H9 (cell line): ENCODE measurements at regions not wholly inside any gene's neighbourhood (a gene's known extent, or its start where the extent isn't known, plus 50 kb on each side); places are given as distances from the start of the nearest gene placed in this dataset.

Experiments
- DNase-seq: peaks from one replicate; pipeline ENCODE4 v3.0.0-alpha.2; 2017
- H2AFZ ChIP-seq: one replicate; pipeline ENCODE4 v1.6.1; 2013; ENCODE audit warnings: mild to moderate bottlenecking, low read length, control low read depth, moderate library complexity
- H2AK5ac ChIP-seq: 2 replicates; pipeline ENCODE4 v1.6.1; 2013; ENCODE audit warnings: low read length, control low read depth, mixed read lengths; ENCODE audit not compliant: insufficient read length
- H2BK120ac ChIP-seq: one replicate; pipeline ENCODE4 v1.6.1; 2013; ENCODE audit warnings: low read depth, mild to moderate bottlenecking, low read length, control low read depth, inconsistent platforms; ENCODE audit not compliant: poor library complexity, severe bottlenecking
- H2BK12ac ChIP-seq: 2 replicates; pipeline ENCODE4 v1.6.1; 2013; ENCODE audit warnings: low read length, control low read depth, mixed read lengths, low read depth; ENCODE audit not compliant: insufficient read length
- H2BK15ac ChIP-seq: 2 replicates; pipeline ENCODE4 v1.6.1; 2013; ENCODE audit warnings: low read depth, low read length, control low read depth
- H2BK20ac ChIP-seq: one replicate; pipeline ENCODE4 v1.6.1; 2013; ENCODE audit warnings: low read depth, mild to moderate bottlenecking, low read length, control low read depth, inconsistent platforms; ENCODE audit not compliant: poor library complexity, severe bottlenecking
- H2BK5ac ChIP-seq: 2 replicates; pipeline ENCODE4 v1.6.1; 2013; ENCODE audit warnings: low read length, control low read depth, mixed read lengths; ENCODE audit not compliant: insufficient read length
- H3K14ac ChIP-seq: 2 replicates; pipeline ENCODE4 v1.6.1; 2013; ENCODE audit warnings: low read length, control low read depth; ENCODE audit not compliant: insufficient read depth
- H3K18ac ChIP-seq: 2 replicates; pipeline ENCODE4 v1.6.1; 2013; ENCODE audit warnings: low read depth, mild to moderate bottlenecking, mixed read lengths, low read length, control low read depth; ENCODE audit not compliant: insufficient read length
- H3K23ac ChIP-seq: 2 replicates; pipeline ENCODE4 v1.6.1; 2013; ENCODE audit warnings: low read length, control low read depth, mixed read lengths, low read depth; ENCODE audit not compliant: insufficient read length
- H3K23me2 ChIP-seq: 2 replicates; pipeline ENCODE4 v1.6.1; 2013; ENCODE audit warnings: low read depth, mild to moderate bottlenecking, mixed read lengths, low read length, control low read depth; ENCODE audit not compliant: insufficient read length, poor library complexity, severe bottlenecking
- H3K27ac ChIP-seq: 2 replicates; pipeline ENCODE4 v1.5.1; 2013; ENCODE audit warnings: low read length, control low read depth, mixed read lengths, low read depth; ENCODE audit not compliant: insufficient read length
- H3K27me3 ChIP-seq: 2 replicates; pipeline ENCODE4 v1.6.1; 2013; ENCODE audit warnings: low read length, control low read depth, inconsistent platforms; ENCODE audit not compliant: insufficient read depth
- H3K4ac ChIP-seq: 2 replicates; pipeline ENCODE4 v1.6.1; 2013; ENCODE audit warnings: low read depth, mild to moderate bottlenecking, control low read depth, inconsistent platforms, low read length, moderate library complexity
- H3K4me1 ChIP-seq: 2 replicates; pipeline ENCODE4 v1.6.1; 2013; ENCODE audit warnings: low read length, control low read depth, inconsistent platforms; ENCODE audit not compliant: insufficient read depth
- H3K4me2 ChIP-seq: 2 replicates; pipeline ENCODE4 v1.6.1; 2013; ENCODE audit warnings: low read length, control low read depth, mixed read lengths; ENCODE audit not compliant: insufficient read length, insufficient read depth
- H3K56ac ChIP-seq: 2 replicates; pipeline ENCODE4 v1.6.1; 2013; ENCODE audit warnings: low read depth, mild to moderate bottlenecking, mixed read lengths, low read length, control low read depth; ENCODE audit not compliant: insufficient read length
- H3K79me1 ChIP-seq: 2 replicates; pipeline ENCODE4 v1.6.1; 2013; ENCODE audit warnings: low read depth, mild to moderate bottlenecking, moderate library complexity, low read length, control low read depth, inconsistent platforms; ENCODE audit not compliant: insufficient read depth, poor library complexity, severe bottlenecking
- H3K79me2 ChIP-seq: 2 replicates; pipeline ENCODE4 v1.6.1; 2013; ENCODE audit warnings: low read length, control low read depth, inconsistent platforms; ENCODE audit not compliant: insufficient read depth
- H3K9ac ChIP-seq: 2 replicates; pipeline ENCODE4 v1.6.1; 2013; ENCODE audit warnings: low read length, control low read depth, mixed read lengths; ENCODE audit not compliant: insufficient read length; ENCODE audit errors: extremely low read depth
- H3K9me3 ChIP-seq: one replicate; pipeline ENCODE4 v1.6.1; 2013; ENCODE audit warnings: low read depth, low read length, inconsistent platforms; ENCODE audit not compliant: control insufficient read depth
- H3T11ph ChIP-seq: one replicate; pipeline ENCODE4 v1.6.1; 2013; ENCODE audit warnings: mild to moderate bottlenecking, low read length, control low read depth, inconsistent platforms
- H4K20me1 ChIP-seq: one replicate; pipeline ENCODE4 v1.6.1; 2013; ENCODE audit not compliant: control insufficient read depth, insufficient read length, insufficient read depth
- H4K5ac ChIP-seq: 2 replicates; pipeline ENCODE4 v1.6.1; 2013; ENCODE audit warnings: low read depth, mild to moderate bottlenecking, mixed read lengths, low read length, control low read depth; ENCODE audit not compliant: insufficient read length
- H4K8ac ChIP-seq: replicated peaks from 2 replicates; pipeline ENCODE4 v1.6.1; 2013; ENCODE audit warnings: low read length, control low read depth, mixed read lengths, low read depth; ENCODE audit not compliant: insufficient read length
- H4K91ac ChIP-seq: 2 replicates; pipeline ENCODE4 v1.6.1; 2013; ENCODE audit warnings: low read depth, mild to moderate bottlenecking, moderate library complexity, mixed read lengths, low read length, control low read depth; ENCODE audit not compliant: insufficient read length
- H3K27ac Mint-ChIP-seq, 3 experiments: 2 replicates in 2 of 3; 3 replicates in 1 of 3; pipeline ENCODE4 v1.8.0; 2020 to 2021; ENCODE audit warnings: mixed read lengths in 3 of 3, mild to moderate bottlenecking in 1 of 3, moderate library complexity in 1 of 3
- H3K27me3 Mint-ChIP-seq: 2 replicates; pipeline ENCODE4 v1.8.0; 2021; ENCODE audit warnings: low read depth, mild to moderate bottlenecking, moderate library complexity, mixed read lengths
- H3K36me3 Mint-ChIP-seq, 3 experiments: 2 replicates in 2 of 3; 3 replicates in 1 of 3; pipeline ENCODE4 v1.8.0; 2020 to 2021; ENCODE audit warnings: low read depth in 3 of 3, mixed read lengths in 3 of 3; ENCODE audit not compliant: insufficient read depth in 1 of 3
- H3K4me1 Mint-ChIP-seq, 2 experiments: 2 replicates each; pipeline ENCODE4 v1.8.0; 2020; ENCODE audit warnings: mixed read lengths in 2 of 2
- H3K4me3 Mint-ChIP-seq, 2 experiments: 2 replicates in 1 of 2; 3 replicates in 1 of 2; pipeline ENCODE4 v1.8.0; 2020 to 2021; ENCODE audit warnings: mild to moderate bottlenecking in 2 of 2, mixed read lengths in 2 of 2, moderate library complexity in 1 of 2
- H3K9me3 Mint-ChIP-seq, 2 experiments: 2 replicates in 1 of 2; 3 replicates in 1 of 2; pipeline ENCODE4 v1.8.0; 2020; ENCODE audit warnings: mild to moderate bottlenecking in 2 of 2, mixed read lengths in 2 of 2, moderate library complexity in 1 of 2
- CTCF ChIP-seq: fragments of 200-600 bp; sonication (generic); conservative IDR thresholded peaks from 3 replicates; pipeline ENCODE4 v1.8.0; 2021; ENCODE audit warnings: antibody characterized with exemption, mild to moderate bottlenecking
- WGBS: extraction: QIAGEN DNeasy Blood & Tissue Kit; methylation state at CpG from one replicate; pipeline ENCODE4 v1.1.7; 2013; ENCODE audit warnings: missing lambda C conversion rate, low lambda C conversion rate, mixed read lengths; ENCODE audit not compliant: insufficient read length; ENCODE audit errors: extremely low coverage; 5-methylcytosine and 5-hydroxymethylcytosine counted together

GRCh38 chr4:81343046-81343445 is 128.0 kb upstream of the PRKG2 start:
- no peak overlapping the region for H3K4me3 Mint-ChIP-seq

More at GRCh38 chr4:81343046-81343445, 128.0 kb upstream of the PRKG2 start:
- Histone ChIP-seq H2BK15ac (no peak overlapping the region), H2BK12ac (no peak overlapping the region), H3K9ac (no peak overlapping the region), H2AFZ (no peak overlapping the region), H3K27ac (no peak overlapping the region), H3K56ac (no peak overlapping the region), H3K23me2 (no peaks in the 10 kb centered on the region), H3K79me2 (no peaks in the 10 kb centered on the region), H4K20me1 (no peaks in the 10 kb centered on the region), H3K4ac (no peak overlapping the region), H3K4me2 (no peak overlapping the region), H3K27me3 (no peaks in the 10 kb centered on the region), H4K8ac (no peak overlapping the region), H2BK20ac (no peak overlapping the region), H3K79me1 (no peaks in the 10 kb centered on the region), H3K4me1 (no peaks in the 10 kb centered on the region), H3T11ph (no peak overlapping the region), H4K91ac (no peak overlapping the region), H2AK5ac (no peak overlapping the region), H3K23ac (no peak overlapping the region), H2BK5ac (no peak overlapping the region), H2BK120ac (no peak overlapping the region), H3K18ac (no peak overlapping the region), H3K14ac (no peak overlapping the region), H3K9me3 (no peaks in the 10 kb centered on the region), H4K5ac (no peak overlapping the region)
- H3K4me1 Mint-ChIP-seq, result peaks cover 8 to 10% of the 10 kb centered on the region in 2 experiments; a peak in 2 of 4 replicates
- H3K27ac Mint-ChIP-seq, result no peak overlapping the region; a peak in 1 of 7 replicates
- H3K27me3 Mint-ChIP-seq, result peaks cover 2% of the 10 kb centered on the region; the same call in 1 of the 2 replicates
- DNase-seq, result no peak
- no peak for TF ChIP-seq CTCF
- WGBS, result no CpG with 5 or more reads among the region's 1 CpG
- H3K9me3 Mint-ChIP-seq, result no peaks in the 10 kb centered on the region; a peak in 1 of 5 replicates
- no peaks in the 10 kb centered on the region for H3K36me3 Mint-ChIP-seq
